ENCODE measurements at regions not wholly inside any gene's neighbourhood (a gene's known extent, or its start where the extent isn't known, plus 50 kb on each side); places are given as distances from the start of the nearest gene placed in this dataset.

- TF ChIP-seq CTCF (IDR thresholded peaks at IDR 0.05) (no peak), EP300 (IDR thresholded peaks at IDR 0.05) (no peak), POLR2AphosphoS5 (IDR thresholded peaks at IDR 0.05) (no peak), POLR2A (IDR thresholded peaks at IDR 0.05) (no peak)
Observed at GRCh38 chr6:92427453-92427852, 991.9 kb downstream of the EPHA7 start.

Data from upper lobe of left lung (tissue), 4 donors.